Hepatic stellate cell (primary cell): ENCODE measurements at regions not wholly inside any gene's neighbourhood (a gene's known extent, or its start where the extent isn't known, plus 50 kb on each side); places are given as distances from the start of the nearest gene placed in this dataset.
A peak's percentile ranks its signal among the peaks of the same experiment; 100 is the strongest.

Source experiments
- DNase-seq: peaks from one replicate; pipeline ENCODE4 v3.0.0; 2011; ENCODE audit warnings: low spot score

DNA sequence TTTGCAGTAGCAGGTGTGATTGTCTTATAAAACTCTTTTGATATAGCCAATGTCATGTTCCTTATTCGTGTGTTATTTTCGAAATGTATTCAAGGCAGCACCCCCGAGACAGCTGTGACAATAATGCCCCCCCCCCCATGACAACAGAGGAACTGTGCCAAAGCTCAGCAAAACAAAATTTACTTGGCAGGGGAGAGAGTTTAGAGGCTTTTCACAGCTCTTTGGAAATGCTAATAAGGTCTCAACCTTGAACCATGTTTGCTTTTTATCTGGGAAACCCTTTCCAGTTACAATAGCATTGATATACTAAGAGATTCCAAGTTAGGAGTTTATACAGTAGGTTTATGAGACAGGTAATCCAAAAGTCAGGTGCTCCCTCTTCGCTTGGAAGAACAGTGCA lies 56.4 kb upstream of the USP44 start:
- DNase-seq, result no peak

DNA sequence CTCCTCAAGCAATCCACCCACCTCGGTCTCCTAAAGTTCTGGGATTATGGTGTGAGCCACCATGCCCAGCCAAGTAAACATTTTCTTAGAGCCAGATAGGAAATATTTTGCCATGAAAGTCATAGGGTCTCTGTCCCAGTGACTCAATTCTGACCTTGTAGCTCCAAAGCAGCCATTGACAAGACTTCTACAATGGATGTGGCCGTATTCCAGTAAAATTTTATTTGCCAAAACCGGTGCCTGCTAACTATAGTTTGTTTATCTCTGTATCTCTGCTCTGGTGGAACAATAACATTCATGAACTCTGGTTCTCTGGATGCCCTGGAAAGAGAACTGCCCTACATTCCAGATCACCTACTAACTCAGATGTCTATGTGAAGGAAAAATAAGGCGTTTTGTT lies 54.6 kb upstream of the USP44 start:
- no peak for DNase-seq

DNA sequence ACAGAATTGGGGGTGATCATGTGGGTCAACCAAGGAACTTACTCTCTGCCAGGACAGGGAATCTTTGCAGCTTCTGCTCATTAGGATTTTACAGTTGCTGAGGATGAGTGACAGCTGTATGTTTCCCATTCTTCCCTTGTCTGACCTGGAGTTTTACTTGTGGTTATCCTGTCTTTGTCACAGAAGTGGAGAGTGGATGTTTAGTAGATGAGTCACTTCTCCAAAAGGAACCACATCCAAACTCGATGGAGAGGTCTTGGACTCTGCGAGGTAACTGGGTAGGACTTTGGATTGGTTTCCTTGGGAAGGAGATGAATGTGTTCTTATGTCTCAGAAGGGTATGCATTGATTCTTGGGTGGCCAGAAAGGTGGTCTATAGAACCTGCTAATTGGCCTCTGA lies 53.8 kb upstream of the USP44 start:
- DNase-seq, result peak; percentile 42

DNA sequence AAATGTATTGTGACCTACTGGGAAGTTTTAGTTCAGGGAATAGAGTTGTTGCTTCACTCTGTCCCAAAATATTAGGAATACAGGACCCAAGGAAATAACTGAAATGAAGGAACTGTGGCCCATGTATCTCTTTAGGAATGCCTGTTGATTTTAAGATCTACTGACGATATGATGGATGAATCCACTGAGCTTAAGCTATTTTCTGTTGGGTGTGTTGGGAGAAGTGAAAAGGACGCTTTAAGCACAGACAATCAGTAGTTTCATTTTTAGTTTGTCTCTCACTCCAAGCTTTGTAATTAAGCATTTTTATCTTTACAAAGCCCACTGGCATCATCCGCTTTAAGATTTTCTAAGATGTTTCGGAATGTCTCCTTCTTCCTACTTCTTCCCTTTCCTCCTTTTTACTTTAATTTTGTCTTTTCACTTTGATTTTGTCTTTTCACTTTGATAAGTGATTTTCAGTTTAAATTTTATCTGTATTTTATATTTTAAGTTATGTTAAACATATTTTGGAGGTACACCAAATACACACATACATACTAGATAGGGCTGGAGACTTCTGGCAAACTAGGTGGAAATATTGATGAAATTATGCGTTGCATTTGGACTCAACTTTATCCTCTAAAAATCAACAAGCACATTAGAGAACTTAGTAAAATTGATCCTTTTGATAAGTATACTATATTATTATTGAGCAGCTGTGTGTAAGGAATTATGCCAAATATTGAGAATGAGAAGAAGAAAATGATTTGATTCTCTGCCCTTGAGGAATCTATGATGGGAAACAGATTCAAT lies 52.3 kb upstream of the USP44 start:
- no peak for DNase-seq

DNA sequence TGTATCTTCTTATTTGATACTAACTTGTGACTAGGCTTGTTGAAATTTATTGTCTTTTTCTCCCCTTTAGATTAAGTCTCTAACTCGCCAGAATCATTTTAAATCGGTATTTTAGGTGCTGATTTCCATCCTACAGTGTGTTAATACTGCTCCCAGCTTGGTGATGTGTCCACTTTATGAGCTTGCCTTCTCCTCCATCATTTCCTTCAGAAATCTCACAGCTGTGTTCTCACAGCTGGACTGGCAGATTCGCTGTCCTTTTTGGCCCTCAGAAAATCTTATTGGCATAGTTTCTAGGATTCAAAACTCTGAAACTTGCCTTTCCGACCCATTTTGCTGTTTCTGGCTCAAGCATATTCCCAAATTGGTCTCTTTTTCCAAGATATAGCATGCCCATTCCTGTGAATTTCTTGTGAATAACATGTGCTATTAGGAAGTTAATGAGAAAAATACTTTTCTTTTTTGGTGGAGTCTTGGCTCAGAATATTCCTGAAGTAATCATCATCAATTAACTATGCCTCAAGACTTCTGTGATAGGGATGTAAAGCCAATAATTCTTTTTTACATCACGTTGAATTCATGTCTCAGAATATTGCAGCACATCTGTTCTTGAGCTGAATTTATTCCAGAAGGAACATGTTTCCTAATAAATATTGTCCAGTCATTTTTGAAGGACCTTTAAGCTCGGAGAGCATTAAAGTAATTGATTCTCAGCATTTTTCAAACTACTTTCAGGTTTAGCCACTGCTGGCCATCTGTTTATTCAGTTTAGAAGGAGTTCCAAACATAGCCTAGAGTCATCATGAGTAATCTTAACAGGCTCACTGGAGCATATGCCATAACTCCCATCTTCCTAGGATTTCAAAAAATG lies 50.0 kb upstream of the USP44 start:
- DNase-seq, result peak; percentile 64
